Tibial artery (tissue), 4 donors: ENCODE measurements at regions not wholly inside any gene's neighbourhood (a gene's known extent, or its start where the extent isn't known, plus 50 kb on each side); places are given as distances from the start of the nearest gene placed in this dataset.

ENCODE experiments used
- DNase-seq, 2 donors: peaks; one replicate each; pipeline ENCODE4 v3.0.0-alpha.2; 2019
- H3K27ac ChIP-seq, 2 donors: fragments of 200-600 bp; sonication (generic) in 1 of 2; 1 replicate in 1 of 2; 2 replicates in 1 of 2; pipeline ENCODE4 v1.5.1; 2018 to 2019; ENCODE audit warnings: mild to moderate bottlenecking in 1 of 2
- H3K27me3 ChIP-seq, 2 donors: fragments of 200-600 bp; sonication (generic) in 1 of 2; one replicate each; pipeline versions ENCODE4 v1.5.1 to v1.6.0; 2016 to 2019
- H3K36me3 ChIP-seq, 3 donors: fragments of 200-600 bp; sonication (generic) in 2 of 3; one replicate each; pipeline ENCODE4 v1.5.1; 2016 to 2019; ENCODE audit warnings: mild to moderate bottlenecking in 2 of 3
- H3K4me1 ChIP-seq, 4 donors: fragments of 200-600 bp; sonication (generic) in 2 of 4; 1 replicate in 3 of 4; 2 replicates in 1 of 4; pipeline ENCODE4 v1.5.1; 2016 to 2019
- H3K4me3 ChIP-seq, 2 donors: fragments of 200-600 bp; sonication (generic) in 1 of 2; 1 replicate in 1 of 2; 2 replicates in 1 of 2; pipeline ENCODE4 v1.5.1; 2018 to 2019; ENCODE audit warnings: mild to moderate bottlenecking in 2 of 2
- H3K9me3 ChIP-seq, 3 donors: fragments of 200-600 bp; sonication (generic) in 1 of 3; one replicate each; pipeline ENCODE4 v1.5.1; 2016 to 2019
- intact Hi-C: fragments of 100-400 bp; cut with DNase I; formaldehyde crosslinking; loops from one replicate; pipeline ENCODE4 v1.15.0; 2023; ENCODE audit warnings: low total_unique reads
- TF ChIP-seq, protein P1 (sequence below), 2 experiments: fragments of 200-600 bp in 1 of 2; fragments of 450-650 bp in 1 of 2; IDR thresholded peaks; one replicate each; pipeline ENCODE4 v1.5.1; 2017 to 2019; ENCODE audit warnings: antibody characterized with exemption in 2 of 2, mild to moderate bottlenecking in 1 of 2, moderate library complexity in 1 of 2

DNA sequence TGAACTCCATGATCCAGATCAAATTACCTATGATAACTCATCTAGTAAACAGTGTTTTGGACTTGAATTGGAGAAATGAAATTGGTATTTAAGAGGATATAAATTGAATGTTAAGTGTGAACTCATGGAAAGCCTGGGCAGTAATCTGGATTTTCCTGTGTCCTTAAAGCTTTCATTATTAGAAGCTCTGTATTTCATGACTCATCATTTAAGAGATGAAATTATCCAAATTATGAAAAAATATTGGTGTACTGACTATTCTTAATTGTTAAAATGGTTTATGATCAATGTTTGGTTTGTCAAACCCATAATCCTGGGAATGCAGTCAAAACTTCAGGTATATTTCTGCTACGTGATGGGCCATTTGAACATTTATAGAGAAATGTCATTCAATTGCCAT is 332.2 kb upstream of the ST6GAL2 start:
- intact Hi-C loops = no loop called here
- H3K27ac ChIP-seq = no peak overlapping the region
- H3K36me3 ChIP-seq = no peaks in the 10 kb centered on the region
- no peaks in the 10 kb centered on the region for H3K27me3 ChIP-seq
- TF ChIP-seq, protein P1, sequence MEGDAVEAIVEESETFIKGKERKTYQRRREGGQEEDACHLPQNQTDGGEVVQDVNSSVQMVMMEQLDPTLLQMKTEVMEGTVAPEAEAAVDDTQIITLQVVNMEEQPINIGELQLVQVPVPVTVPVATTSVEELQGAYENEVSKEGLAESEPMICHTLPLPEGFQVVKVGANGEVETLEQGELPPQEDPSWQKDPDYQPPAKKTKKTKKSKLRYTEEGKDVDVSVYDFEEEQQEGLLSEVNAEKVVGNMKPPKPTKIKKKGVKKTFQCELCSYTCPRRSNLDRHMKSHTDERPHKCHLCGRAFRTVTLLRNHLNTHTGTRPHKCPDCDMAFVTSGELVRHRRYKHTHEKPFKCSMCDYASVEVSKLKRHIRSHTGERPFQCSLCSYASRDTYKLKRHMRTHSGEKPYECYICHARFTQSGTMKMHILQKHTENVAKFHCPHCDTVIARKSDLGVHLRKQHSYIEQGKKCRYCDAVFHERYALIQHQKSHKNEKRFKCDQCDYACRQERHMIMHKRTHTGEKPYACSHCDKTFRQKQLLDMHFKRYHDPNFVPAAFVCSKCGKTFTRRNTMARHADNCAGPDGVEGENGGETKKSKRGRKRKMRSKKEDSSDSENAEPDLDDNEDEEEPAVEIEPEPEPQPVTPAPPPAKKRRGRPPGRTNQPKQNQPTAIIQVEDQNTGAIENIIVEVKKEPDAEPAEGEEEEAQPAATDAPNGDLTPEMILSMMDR (IDR thresholded peaks at IDR 0.05) = no peak
- H3K4me1 ChIP-seq = no peaks in the 10 kb centered on the region
- H3K4me3 ChIP-seq = no peak overlapping the region
- no peaks in the 10 kb centered on the region for H3K9me3 ChIP-seq
- no peak for DNase-seq

DNA sequence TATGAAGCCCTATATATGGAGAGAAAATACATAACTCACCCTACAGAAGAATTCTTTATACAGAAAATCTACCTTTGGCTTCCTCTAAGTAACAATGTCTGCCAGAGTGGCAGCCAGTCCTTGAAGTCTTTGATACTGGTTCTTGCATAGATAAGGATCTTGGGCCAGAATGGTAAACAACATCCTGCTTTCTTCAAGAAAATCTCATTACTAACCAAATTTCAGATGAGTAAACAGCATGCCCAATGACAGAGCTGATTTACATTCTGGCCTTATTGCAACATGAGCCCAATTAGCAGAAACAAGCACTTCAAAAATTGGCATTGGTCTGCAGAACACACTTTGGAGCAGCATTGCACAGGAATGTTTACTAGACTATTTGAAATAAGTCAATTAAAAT is 336.5 kb upstream of the ST6GAL2 start:
- no peaks in the 10 kb centered on the region for H3K4me1 ChIP-seq
- intact Hi-C loops = no loop called here
- TF ChIP-seq, protein P1 (IDR thresholded peaks at IDR 0.05) = no peak

DNA sequence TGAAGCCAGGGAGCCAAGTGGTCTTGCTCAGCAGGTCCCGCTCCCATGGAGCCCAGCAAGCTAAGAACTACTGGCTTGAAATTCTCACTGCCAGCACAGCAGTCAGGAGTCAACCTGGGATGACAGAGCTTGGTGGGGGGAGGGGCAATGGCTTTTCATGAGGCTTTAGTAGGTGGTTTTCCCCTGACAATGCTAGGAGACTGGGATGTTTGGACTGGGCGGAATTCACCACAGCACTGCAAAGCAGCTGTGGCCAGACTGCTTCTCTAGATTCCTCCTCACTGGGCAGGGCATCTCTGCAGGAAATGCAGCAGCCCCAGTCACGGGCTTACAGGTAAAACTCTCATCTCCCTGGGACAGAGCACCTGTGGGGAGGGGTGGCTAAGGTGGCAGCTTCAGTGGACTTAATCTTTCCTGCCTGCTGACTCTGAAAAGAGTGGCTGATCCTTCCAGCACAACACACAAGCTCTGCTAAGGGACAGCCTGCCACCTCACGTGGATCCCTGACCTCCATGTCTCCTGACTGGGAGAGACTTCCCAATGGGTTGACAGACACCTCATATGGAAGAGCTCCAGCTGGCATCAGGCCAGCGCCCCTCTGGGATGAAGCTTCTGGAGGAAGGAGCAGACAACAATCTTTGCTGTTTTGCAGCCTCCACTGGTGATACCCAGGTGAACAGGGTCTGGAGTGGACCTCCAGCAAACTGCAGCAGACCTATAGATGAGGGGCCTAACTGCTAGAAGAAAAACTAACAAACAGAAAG is 349.7 kb upstream of the ST6GAL2 start:
- H3K36me3 ChIP-seq = no peaks in the 10 kb centered on the region
- H3K9me3 ChIP-seq = peaks cover 0 to 4% (median 0%) of the 10 kb centered on the region in 3 donors
- DNase-seq = no peak
- TF ChIP-seq, protein P1 (IDR thresholded peaks at IDR 0.05) = no peak
- H3K27ac ChIP-seq = no peak overlapping the region
- intact Hi-C loops = no loop called here
- no peak overlapping the region for H3K4me3 ChIP-seq
- no peaks in the 10 kb centered on the region for H3K4me1 ChIP-seq
- no peaks in the 10 kb centered on the region for H3K27me3 ChIP-seq

More for the DNA sequence above, 336.5 kb upstream of the ST6GAL2 start:
- no peak overlapping the region for H3K27ac ChIP-seq
- H3K27me3 ChIP-seq = no peaks in the 10 kb centered on the region
- no peak for DNase-seq
- no peaks in the 10 kb centered on the region for H3K9me3 ChIP-seq
- no peaks in the 10 kb centered on the region for H3K36me3 ChIP-seq
- no peak overlapping the region for H3K4me3 ChIP-seq

DNA sequence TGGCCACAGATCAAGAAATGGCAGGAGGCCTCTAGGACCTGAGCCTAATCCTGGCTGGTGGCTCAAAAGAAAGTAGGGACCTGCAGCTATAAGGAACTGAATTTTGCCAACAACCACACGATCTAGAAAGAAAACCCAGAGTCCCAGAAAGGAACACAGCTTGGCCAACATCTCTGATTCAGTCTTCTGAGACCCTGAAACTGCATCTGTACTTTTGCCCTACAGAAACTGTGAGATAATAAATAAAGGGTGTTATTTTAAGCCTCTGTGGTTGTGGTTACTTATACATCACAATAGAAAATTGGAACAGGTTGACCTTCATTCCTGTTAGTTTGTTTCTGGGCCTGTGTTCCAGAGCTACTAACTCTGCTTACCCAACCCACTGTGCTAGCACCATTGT is 356.8 kb upstream of the ST6GAL2 start:
- H3K4me1 ChIP-seq = no peaks in the 10 kb centered on the region
- no peak overlapping the region for H3K4me3 ChIP-seq
- no peak overlapping the region for H3K27ac ChIP-seq
- peaks cover 0 to 4% (median 0%) of the 10 kb centered on the region in 3 donors for H3K9me3 ChIP-seq
- H3K27me3 ChIP-seq = no peaks in the 10 kb centered on the region
- DNase-seq = no peak
- no peaks in the 10 kb centered on the region for H3K36me3 ChIP-seq
- intact Hi-C loops = no loop called here
- TF ChIP-seq, protein P1 (IDR thresholded peaks at IDR 0.05) = no peak

DNA sequence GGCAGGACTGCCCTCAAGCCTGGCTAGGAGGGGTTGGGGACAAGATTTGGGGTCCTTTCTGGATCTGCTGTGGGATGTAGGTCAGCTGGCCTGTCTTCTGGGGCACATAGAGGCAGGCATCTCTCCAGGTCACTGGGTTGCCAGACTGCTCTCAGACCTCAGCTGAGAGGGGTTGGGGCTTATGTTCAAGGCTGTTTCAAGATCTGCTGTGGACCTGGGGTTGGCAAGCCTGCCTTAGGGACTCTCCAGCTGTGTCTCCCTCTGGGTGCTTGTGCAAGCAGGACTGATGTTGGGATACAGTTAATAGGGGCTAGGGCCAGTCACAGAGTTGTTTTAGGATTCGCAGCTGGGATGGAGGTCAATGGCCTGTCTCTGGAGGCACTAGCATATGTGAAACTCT is 363.0 kb upstream of the ST6GAL2 start:
- Histone ChIP-seq H3K9me3 (no peaks in the 10 kb centered on the region), H3K36me3 (no peaks in the 10 kb centered on the region), H3K4me3 (no peak overlapping the region), H3K4me1 (no peaks in the 10 kb centered on the region), H3K27ac (no peak overlapping the region), H3K27me3 (no peaks in the 10 kb centered on the region)
- TF ChIP-seq, protein P1 (IDR thresholded peaks at IDR 0.05) = no peak
- intact Hi-C loops = no loop called here
- DNase-seq = no peak
